SIG-M5 treated with dmso at 0.1 percent for 504 hours (cell line): ENCODE measurements at regions not wholly inside any gene's neighbourhood (a gene's known extent, or its start where the extent isn't known, plus 50 kb on each side); places are given as distances from the start of the nearest gene placed in this dataset.
A peak's percentile ranks its signal among the peaks of the same experiment; 100 is the strongest.

Experiments used
- DNase-seq: peaks from one replicate; lab custom pipeline; 2025; ENCODE audit not compliant: unreplicated experiment; lab: John Stamatoyannopoulos, UW

DNA sequence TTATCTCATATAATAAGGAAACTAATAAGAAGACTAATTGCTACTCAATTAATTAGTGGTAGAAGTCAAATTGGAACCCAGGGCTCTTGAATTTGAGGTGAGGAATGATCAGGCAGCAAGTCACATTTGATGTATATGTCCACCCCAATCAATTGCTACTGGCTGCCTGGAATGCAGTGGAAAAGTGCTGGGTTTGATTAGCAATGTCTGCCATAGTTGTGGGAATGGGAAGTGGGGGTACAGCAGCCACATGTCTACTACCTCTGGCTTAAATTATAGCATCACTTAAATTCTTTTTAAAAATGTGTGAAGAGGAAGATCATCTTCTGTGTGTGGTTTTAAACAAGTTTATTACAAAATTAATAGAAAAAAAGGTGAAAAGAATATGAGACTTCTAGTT, 50.8 kb upstream of the NAV2 start:
- no peak for DNase-seq

DNA sequence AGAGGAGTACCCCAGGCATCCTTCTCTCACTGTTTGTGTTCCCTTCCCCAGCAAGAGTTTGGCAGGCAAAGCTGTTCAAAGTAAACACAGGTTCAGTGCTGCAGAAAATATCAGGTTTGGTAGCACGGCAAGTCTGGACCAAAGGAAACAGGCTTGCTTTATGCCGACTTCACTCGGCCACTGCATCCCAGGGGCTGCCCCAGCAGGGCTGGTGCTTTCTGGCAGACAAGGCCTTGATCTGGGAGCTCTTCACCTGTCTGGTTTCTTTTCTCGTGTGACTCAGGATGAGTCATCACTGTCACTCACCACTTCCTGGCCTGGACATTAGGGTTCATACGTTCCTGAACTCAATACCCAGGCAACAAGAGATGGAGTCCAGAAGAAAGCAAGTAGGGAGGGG, 52.6 kb upstream of the NAV2 start:
- peak; percentile 11 for DNase-seq

DNA sequence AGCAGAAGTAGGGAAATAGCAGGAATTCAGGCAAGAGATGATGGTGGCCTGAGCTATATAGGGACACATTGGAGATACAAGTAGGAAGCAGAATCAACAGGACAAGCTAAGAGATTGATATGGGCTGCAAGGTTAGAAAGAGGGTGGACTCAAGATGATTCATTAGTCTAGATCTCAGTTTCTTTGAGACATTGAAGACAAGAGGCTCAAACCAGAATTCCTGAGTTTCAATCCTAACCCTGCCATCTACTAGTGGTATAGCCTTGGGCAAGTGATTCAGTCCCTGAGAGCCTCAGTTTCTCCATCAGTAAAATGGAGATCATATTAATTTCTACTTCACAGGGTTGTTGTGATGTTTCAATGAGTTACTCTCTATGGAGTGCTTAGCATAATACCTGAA, 53.1 kb upstream of the NAV2 start:
- no peak for DNase-seq

DNA sequence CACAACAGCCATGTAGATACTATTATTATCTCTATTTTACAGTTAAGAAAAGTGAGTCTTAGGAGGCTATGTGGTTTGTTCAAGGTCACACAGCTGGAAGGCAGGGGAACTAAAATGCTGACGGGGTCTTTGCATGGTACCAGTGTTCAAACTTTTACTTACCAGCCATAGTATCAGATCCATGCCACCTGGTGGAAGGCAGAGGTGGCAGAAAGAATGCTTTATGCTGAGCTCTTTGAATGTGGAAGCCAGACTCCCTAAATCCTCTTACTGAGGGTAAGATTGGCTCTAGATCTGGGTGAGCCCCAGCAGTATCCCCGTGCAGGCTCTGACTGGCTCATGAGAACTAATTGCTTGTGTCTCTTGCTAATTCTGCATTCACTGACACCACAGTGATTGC, 54.3 kb upstream of the NAV2 start:
- no peak for DNase-seq

DNA sequence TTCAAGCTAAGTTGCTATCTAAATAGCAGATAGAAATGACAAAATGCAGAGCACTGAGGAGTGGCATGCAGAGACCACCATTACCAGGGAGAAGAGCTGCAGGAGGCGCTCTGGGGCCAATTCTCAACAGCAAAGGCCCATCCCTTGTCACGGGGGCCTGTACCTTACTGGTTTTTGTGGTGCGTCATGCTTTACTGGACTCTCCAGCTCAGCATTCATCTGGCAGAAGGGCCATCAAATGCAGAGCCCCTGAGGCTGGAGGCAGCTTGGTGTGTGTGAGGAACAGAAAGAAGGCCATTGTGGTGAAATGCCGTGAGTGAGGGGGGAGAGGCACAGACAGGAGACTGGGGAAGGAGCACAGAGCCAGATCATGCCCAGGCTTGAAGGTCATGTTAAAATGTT, 56.5 kb upstream of the NAV2 start:
- no peak for DNase-seq

DNA sequence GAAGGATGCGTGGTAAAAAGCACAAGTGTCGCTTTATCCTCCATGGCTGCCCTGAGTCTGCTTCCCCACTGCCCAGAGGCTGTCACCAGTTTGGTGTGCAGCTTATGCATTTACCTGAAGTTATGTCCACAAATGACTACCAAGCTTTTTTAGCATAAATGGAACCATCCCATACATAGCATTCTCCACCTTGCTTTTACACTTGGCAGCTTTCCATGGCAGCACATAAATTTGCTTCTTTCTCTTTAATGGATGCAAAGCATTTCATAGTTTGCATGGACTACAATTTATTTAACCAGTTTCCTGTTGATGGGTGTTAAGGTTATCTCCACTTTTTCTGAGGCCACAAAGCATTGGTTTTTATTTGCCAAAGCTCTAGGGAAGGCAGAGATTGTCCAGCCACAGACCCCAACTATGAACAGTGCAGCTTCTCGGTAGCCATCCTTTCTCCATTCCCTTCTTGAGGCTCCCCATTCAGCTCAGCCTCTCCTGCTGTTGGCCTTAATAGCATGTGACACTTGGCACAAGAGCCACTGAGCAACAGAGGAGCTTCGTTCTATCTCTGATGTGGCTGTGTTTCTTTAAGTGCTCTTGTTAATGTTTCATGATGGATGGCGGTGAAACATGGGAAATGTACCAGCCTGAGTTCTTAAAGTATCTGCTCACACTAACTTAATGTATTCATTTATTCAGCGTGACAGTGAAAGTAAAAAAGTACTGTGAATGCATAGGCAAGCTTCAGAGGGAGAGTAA, 59.8 kb upstream of the NAV2 start:
- no peak for DNase-seq

DNA sequence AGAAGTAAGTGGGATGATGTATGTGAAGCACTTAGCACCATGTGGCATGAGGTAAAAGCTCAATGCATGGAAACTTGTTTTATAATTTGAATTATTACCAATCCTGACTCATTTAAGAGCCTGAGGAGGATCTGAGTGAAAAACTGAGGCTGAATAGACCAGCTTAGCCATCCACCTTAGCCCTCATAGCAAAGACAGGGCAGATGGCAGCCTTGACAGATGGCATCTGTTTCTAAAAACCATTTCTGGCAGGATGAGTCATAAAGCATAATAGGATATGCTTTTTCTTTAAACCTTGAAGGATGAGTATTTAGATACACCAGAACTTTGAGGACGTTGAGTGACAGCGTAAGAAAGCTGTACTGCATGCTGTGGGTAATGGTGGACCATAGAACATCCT, 61.0 kb upstream of the NAV2 start:
- DNase-seq = no peak

DNA sequence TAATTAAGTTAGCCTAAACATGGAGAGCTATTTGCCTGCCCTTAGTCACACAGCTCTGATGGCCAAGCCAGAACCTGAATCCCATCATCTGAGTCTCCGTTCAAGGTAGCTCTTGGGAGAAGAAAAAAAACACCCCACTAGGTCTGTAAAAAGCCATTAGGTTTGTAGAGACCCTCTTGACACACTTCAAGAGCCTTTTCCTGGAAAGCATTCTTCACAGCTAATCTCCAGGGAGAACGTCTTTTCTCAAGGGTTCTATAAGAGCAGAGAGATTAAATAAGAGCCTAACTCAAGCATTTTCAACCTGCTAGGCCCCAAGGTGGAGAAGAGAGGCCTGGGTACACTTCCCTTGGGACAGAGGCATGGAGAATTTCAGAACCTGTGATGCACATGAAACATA, 61.6 kb upstream of the NAV2 start:
- no peak for DNase-seq

DNA sequence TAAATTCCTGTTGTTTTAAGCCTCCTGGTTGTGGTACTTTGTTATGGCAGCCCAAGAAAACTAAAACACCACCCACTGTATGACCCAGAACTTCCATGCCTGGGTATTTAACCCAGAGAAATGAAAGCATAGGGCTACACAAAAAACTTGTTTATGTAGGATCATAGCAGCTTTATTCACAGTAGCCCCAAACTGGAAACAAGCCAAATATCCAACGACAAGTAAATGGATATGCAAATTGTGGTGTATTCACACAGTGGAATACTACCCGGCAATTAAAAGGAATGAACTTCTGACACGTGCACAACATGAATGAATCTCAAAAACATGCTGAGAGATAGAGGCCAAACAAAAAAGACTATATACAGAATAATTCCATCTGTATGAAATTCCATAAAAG, 62.2 kb upstream of the NAV2 start:
- no peak for DNase-seq

DNA sequence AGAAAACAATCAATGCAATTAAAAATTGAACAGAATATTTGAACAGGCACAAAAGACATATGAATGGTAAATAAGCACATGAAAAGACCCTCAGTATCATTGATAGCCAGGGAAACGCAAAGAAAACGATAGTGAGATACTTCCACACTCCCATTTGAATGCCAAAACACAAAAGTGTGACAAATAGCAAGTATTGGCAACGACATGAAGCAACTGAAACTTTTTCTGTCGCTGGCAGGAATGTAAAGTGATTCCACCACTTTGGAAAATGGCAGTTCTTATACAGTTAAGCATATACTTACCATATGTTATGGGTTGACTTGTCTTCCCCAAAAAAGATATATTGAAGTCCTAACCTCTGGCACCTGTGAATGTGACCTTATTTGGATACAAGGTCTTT, 62.9 kb upstream of the NAV2 start:
- DNase-seq = no peak

DNA sequence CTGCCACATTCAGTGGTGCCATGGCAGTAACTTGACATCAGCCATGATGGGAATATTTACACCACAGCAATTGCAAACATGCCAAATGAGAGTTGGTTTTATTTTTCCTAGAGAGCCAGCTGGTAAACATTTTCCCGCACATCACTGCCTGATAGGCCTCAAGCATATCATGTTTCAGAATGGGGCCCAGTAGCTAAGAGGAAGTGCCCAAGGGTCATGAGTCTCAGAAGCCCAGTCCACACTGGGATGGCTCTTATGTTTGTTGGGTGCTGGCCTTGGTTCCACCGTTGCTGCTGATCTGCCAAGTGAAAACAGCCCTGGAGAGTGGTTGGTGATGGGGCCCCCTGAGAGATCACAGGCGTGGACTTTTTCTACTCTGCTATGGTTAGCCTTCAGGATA, 64.3 kb upstream of the NAV2 start:
- DNase-seq = no peak

DNA sequence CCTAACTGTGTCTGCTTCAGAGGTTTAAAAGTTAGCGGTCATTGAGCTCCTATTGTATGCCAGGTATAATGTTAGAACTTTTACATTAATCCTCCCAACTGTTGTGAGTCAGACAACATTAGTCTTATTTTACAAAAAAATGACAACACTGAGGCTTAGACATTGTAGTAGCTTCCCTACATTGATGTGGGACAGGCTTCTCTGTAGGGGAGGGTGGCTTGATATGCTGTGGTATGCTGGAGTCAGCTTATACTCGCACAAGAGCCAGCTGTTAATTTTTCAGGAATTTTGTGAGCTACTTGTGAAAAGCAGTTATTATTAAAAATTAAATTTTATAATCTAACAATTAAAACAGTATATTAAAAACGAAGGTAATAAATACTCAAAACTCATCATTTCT, 64.8 kb upstream of the NAV2 start:
- no peak for DNase-seq

DNA sequence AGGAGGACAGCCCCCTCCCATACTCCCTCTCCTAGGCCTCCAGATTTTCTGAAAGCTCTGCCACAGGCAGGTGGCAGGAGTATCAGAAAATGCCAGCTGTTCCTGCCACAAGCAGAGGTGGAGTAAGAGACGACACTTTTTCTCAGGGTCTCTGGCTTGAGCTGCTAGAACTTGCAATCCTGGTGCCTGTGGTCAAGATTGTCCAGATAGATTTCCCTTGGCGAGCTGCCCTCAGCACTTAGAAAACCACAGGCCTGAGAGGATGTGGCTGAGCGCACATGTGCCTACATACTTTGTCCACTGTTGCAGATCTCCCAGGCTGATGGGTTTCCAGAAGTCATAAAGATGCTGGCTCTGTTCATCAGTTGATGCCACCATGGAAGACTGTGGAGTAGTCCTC, 65.7 kb upstream of the NAV2 start:
- no peak for DNase-seq

DNA sequence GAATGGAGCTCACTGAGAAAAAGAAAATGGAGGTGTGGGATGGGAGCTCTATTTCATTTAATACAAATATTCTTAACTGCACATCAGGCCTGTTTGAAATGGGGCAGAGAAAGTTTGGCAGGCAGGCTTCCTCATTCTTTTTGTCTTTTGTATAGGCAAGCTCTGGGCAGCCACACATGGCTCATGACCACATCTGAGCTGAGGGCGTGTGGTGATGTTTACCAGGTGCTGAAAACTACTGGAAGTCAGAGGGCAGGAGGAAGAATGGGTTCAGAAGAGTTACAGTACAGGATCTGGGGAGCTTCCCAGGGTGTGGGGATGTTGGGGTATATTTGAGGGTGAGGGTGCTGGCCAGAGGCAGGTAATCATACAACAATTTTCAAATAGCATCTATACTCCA, 66.3 kb upstream of the NAV2 start:
- no peak for DNase-seq

DNA sequence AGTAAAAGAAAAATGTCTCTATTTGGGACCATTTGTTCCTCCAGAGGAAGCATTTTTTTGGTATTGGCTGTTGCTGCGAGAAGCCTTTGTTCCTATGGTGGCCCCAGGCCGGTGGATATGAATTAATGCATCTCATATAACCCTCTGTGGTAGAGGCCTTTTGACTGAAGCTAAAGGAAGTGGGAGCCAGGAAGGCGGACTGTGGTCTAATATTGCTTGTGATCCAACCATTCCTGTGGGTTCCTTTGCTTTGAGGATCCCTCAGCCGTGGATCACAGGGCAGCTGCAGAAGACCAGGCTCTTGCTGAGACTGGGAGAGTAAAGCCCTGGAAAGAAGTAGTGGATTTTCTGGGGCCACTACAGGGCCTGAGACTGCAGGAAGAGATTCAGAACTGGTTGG, 68.3 kb upstream of the NAV2 start:
- DNase-seq = no peak

DNA sequence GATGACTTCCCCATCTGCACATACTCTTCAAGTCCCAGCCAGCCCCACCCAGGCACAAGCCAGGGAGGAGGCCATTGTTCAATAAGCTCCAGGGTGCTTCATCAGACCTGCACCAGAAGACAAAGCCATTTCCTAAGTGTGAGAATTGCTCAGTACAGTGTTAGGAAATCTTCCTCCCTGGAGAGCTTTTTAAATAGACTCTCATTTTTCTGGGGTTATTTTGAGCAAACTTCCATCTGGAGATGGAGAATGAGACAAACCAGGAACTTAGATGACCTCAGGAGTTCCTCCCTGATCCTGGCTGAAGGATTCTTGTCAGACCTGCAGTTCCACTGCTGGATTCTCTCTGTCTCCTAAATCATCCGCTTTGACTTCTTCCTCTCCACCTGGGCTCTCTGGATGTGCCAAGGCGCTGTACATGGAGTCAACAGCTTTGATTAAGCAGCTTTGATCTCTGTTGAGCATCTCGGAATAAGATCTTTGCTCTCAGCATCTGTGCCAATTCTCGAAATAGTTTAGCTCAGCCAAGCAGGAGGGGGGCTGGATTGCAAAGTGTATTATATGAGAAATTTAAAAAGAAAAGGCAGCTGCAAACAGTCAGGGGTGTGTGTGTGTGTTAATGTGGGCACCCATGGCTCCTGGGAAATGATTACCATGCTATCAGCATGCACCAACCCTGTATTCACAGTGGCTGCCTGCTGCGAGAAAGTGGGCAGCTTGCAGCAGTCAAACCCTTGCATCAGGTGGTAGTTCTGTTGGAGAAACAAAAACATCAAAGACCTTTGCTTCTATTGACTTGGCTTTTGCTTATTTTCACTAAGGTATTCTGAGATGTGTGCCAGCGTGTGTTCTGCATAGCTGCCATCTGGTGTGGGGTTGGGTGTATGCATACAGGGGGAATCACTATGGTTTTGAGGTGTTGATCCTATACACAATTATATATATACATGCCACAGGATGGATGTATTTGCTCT, 70.2 kb upstream of the NAV2 start:
- DNase-seq = no peak

DNA sequence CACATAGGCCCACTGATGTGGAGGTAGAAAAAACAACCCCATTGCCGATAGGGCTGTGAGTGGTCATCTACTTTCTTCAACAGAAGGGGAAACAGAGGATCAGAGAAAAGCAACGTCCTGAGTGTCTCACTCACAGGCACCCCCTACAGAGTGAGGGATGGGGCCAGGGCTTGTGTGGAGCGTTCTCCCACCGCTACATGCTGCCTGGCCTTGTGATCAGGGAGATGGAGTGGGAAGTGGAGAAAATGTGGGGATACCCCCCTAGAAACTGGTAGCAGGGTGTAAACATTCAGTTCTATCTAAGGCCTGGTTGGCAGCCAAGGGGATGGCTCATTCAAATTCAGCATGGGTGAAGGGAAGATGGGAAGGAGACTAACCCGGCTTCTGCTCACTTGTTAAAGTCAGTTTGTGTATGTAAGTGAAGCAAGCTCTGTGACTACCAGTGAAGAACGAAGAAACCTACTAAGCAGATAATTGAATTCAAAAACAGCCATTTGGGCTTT, 73.0 kb upstream of the NAV2 start:
- no peak for DNase-seq

DNA sequence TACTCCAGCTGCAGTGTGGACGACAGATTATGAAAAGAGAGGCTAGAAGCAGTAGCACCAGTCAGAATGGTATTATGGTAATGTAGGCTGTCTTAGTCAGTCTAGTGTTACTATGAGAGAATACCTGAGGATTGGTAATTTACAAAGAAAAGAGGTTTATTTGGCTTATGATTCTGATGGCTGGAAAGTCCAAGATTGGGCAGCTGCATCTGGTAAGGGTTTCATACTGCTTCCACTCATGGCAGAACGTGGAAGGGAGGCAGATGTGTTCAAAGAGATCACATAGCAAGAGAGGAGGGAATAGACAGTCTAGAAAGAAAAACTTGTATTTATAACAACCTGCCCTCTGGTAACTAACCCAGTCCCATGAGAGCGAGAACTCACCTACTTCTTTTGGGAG, 77.3 kb upstream of the NAV2 start:
- DNase-seq = no peak

DNA sequence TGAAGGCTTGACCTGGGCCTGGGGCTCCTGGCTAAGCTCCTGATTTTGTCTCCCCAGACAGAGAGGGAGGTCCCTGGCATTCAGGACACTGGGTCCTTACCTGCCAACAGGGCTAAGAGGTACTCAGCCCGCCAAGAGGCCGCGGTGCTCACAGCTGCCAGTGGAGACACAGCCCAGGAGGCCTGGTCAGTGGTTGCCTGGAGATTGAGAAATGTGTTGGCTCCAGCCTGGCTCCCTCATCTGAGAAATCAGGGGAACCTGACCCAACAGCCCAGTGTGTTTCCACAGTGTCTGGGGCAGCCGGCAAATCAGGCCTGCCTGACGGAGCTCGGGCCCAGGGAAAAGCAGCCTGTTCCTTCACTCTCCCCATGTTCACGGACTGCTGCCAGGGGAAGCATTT, 79.4 kb upstream of the NAV2 start:
- no peak for DNase-seq

DNA sequence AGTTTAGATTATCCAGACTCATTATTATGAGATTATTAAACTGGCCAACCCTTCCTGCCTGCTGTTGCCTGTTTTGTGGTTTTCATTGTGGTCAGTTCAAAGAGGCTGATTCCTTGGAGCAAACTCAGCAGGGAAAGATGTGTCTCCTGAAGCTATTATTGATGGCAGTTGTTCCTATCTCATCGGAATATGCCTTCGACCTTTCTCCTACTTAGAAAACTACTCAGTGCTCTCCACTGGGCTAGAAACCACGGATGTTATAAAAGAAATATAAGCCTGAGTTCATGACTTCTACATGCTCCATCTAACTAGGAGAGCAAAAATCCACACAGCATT, 80.2 kb upstream of the NAV2 start:
- no peak for DNase-seq

DNA sequence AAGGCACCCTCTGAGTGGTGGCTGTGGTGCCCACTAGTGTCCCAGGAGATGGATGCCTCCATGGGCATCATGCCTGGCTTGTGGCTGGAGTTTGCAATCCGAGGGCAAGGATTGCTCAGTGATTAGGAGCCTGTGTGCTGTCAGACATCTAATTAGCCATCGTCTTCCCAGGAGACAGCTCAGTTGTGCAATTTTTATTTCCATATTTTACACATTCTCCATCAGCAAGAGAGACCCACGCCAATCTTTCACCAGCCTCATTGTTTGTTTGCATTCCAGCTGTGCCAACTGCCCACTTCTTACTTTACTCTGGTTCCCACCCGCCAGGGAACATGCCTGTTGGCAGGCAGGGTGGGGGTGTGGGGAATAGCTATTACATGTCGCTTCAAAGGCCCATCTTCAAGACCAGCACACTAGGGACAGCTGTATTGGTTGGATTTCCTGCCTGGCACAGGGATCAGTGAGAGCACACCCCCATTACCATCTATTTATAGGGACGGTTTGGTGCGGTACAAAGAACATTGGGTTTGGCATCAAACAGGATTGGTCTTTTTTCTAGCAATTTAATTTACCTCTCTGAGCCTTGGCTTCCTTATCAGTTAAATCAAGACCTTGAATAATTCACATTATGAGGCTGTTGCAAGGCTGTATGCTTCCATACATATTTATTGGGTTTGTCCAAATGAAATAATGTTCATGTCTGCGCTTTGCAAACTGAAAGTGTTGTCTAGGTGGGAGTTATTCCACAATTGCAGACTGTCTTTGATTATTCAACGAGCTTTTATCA, 80.7 kb upstream of the NAV2 start:
- no peak for DNase-seq

DNA sequence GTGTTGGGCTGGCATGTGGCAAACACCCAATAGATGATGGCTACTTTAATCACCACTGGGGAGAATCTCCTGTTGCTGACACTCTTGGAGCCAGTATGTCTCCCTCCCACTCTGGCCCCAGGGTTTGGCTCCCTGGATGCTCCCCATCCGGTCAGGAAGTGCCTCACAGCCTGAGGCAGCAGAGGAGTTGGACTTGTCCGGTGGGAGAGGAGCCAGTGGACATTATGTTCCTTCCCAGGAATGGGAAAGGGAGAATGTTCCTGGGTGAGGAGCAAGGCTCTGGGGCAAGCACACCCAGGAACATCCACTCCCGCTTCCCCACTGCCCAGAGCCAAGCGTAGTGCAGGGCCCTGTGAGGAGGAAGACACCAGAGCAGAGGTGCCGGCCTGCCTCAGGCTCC, 84.6 kb upstream of the NAV2 start:
- no peak for DNase-seq
